Loucy (cell line): ENCODE measurements at regions not wholly inside any gene's neighbourhood (a gene's known extent, or its start where the extent isn't known, plus 50 kb on each side); places are given as distances from the start of the nearest gene placed in this dataset.

Source experiments
- H2AFZ ChIP-seq: fragments of 200-600 bp; sonication (generic); 2 replicates; pipeline ENCODE4 v1.6.0; 2016; ENCODE audit warnings: antibody characterized with exemption, mild to moderate bottlenecking, low read length, moderate library complexity
- H3F3A ChIP-seq: fragments of 200-600 bp; 2 replicates; pipeline ENCODE4 v1.6.0; 2016; ENCODE audit warnings: antibody characterized with exemption, low read depth, mild to moderate bottlenecking
- H3K27me3 ChIP-seq: fragments of 200-600 bp; sonication (generic); 2 replicates; pipeline ENCODE4 v1.6.1; 2014; ENCODE audit warnings: low read length, mild to moderate bottlenecking; ENCODE audit not compliant: insufficient read depth, poor library complexity, severe bottlenecking
- H3K36me3 ChIP-seq: fragments of 200-600 bp; sonication (generic); 2 replicates; pipeline ENCODE4 v1.6.1; 2016; ENCODE audit warnings: low read length; ENCODE audit not compliant: insufficient read depth
- H3K4me1 ChIP-seq: fragments of 200-600 bp; sonication (generic); 2 replicates; pipeline ENCODE4 v1.5.1; 2014; ENCODE audit warnings: low read length, mild to moderate bottlenecking; ENCODE audit not compliant: insufficient read depth, poor library complexity, severe bottlenecking
- H3K4me2 ChIP-seq: fragments of 200-600 bp; sonication (generic); 2 replicates; pipeline ENCODE4 v1.6.0; 2014; ENCODE audit warnings: antibody characterized with exemption, low read length, low read depth, mild to moderate bottlenecking; ENCODE audit not compliant: poor library complexity, severe bottlenecking
- H3K4me3 ChIP-seq: fragments of 200-600 bp; sonication (generic); 2 replicates; pipeline ENCODE4 v1.5.1; 2014; ENCODE audit warnings: low read length, mild to moderate bottlenecking, mixed read lengths; ENCODE audit not compliant: poor library complexity, severe bottlenecking
- H3K79me2 ChIP-seq: fragments of 200-600 bp; sonication (generic); 2 replicates; pipeline ENCODE4 v1.6.1; 2014; ENCODE audit warnings: low read length; ENCODE audit not compliant: insufficient read depth
- H3K9ac ChIP-seq: fragments of 200-600 bp; sonication (generic); 2 replicates; pipeline ENCODE4 v1.6.0; 2014; ENCODE audit warnings: mild to moderate bottlenecking, low read depth, low read length, moderate library complexity; ENCODE audit not compliant: poor library complexity, severe bottlenecking
- H3K9me2 ChIP-seq: fragments of 200-600 bp; sonication (generic); replicated peaks from 2 replicates; pipeline ENCODE4 v1.6.1; 2016; ENCODE audit warnings: low read depth, low read length, mixed read lengths
- H3K9me3 ChIP-seq: fragments of 200-600 bp; sonication (generic); 2 replicates; pipeline ENCODE4 v1.6.1; 2014; ENCODE audit warnings: mild to moderate bottlenecking, antibody characterized with exemption, low read length, low read depth; ENCODE audit not compliant: insufficient read depth
- H4K20me1 ChIP-seq: fragments of 200-600 bp; sonication (generic); 2 replicates; pipeline ENCODE4 v1.6.0; 2014; ENCODE audit warnings: antibody characterized with exemption, low read length, mild to moderate bottlenecking; ENCODE audit not compliant: insufficient read depth, poor library complexity, severe bottlenecking
- EZH2phosphoT487 ChIP-seq: fragments of 200-600 bp; IDR thresholded peaks from 2 replicates; pipeline ENCODE4 v1.6.1; 2018; ENCODE audit warnings: antibody characterized with exemption, mild to moderate bottlenecking, moderate library complexity, borderline replicate concordance
- TF ChIP-seq, protein P1 (sequence below): fragments of 200-600 bp; sonication (generic); conservative IDR thresholded peaks from 2 replicates; pipeline ENCODE4 v1.5.1; 2014; ENCODE audit warnings: mild to moderate bottlenecking, antibody characterized with exemption, low read length

- H3K9me3 ChIP-seq: no peaks in the 10 kb centered on the region
- H3F3A ChIP-seq: no peaks in the 10 kb centered on the region
- no peak overlapping the region for H3K9ac ChIP-seq
- H3K27me3 ChIP-seq: no peaks in the 10 kb centered on the region
- no peak overlapping the region for H3K4me3 ChIP-seq
- no peak overlapping the region for H3K4me2 ChIP-seq
- no peak overlapping the region for H2AFZ ChIP-seq
- H3K4me1 ChIP-seq: no peaks in the 10 kb centered on the region
- TF ChIP-seq EZH2phosphoT487: no peak
- TF ChIP-seq, protein P1, sequence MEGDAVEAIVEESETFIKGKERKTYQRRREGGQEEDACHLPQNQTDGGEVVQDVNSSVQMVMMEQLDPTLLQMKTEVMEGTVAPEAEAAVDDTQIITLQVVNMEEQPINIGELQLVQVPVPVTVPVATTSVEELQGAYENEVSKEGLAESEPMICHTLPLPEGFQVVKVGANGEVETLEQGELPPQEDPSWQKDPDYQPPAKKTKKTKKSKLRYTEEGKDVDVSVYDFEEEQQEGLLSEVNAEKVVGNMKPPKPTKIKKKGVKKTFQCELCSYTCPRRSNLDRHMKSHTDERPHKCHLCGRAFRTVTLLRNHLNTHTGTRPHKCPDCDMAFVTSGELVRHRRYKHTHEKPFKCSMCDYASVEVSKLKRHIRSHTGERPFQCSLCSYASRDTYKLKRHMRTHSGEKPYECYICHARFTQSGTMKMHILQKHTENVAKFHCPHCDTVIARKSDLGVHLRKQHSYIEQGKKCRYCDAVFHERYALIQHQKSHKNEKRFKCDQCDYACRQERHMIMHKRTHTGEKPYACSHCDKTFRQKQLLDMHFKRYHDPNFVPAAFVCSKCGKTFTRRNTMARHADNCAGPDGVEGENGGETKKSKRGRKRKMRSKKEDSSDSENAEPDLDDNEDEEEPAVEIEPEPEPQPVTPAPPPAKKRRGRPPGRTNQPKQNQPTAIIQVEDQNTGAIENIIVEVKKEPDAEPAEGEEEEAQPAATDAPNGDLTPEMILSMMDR: no peak
- no peaks in the 10 kb centered on the region for H3K36me3 ChIP-seq
- H3K9me2 ChIP-seq: no peaks in the 10 kb centered on the region
- no peaks in the 10 kb centered on the region for H3K79me2 ChIP-seq
- H4K20me1 ChIP-seq: no peaks in the 10 kb centered on the region
Observed at GRCh38 chr22:27340047-27340446, 461.5 kb downstream of the MN1 start.

GRCh38 chr22:27344546-27344945 is 457.0 kb downstream of the MN1 start:
- Histone ChIP-seq H3K9ac (no peak overlapping the region), H3K79me2 (no peaks in the 10 kb centered on the region), H3F3A (no peaks in the 10 kb centered on the region)

DNA sequence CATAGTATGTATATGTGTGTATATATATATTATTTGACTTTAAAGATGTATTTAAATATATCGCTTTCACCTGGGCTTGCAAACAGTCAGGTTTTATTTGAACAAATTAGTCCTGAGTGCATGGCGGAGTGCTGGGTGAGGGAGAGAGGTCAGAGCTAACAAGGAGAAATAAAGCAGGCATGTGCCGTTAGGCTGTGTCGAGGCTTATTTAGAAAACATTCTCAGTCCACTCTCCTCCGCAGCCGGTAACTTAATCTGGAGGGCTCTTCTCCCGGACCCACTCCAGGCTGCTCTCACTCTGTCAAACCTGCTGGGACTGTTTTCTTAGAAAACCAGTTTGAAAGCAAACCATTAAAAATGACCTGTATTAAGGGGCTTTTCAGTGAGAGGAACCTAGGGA is 455.9 kb downstream of the MN1 start:
- no peak overlapping the region for H2AFZ ChIP-seq

More at GRCh38 chr22:27344546-27344945, 457.0 kb downstream of the MN1 start:
- Histone ChIP-seq H3K9me2 (no peaks in the 10 kb centered on the region), H4K20me1 (no peaks in the 10 kb centered on the region), H3K4me1 (no peaks in the 10 kb centered on the region), H3K27me3 (no peaks in the 10 kb centered on the region), H3K36me3 (no peaks in the 10 kb centered on the region), H2AFZ (no peak overlapping the region), H3K4me2 (no peak overlapping the region), H3K9me3 (no peaks in the 10 kb centered on the region; the same call in 1 of the 2 replicates), H3K4me3 (no peak overlapping the region)
- TF ChIP-seq, protein P1: no peak
- TF ChIP-seq EZH2phosphoT487: no peak

More for the DNA sequence above, 455.9 kb downstream of the MN1 start:
- Histone ChIP-seq H3K4me2 (no peak overlapping the region), H3K79me2 (no peaks in the 10 kb centered on the region), H3K9me2 (no peaks in the 10 kb centered on the region), H3K9me3 (no peaks in the 10 kb centered on the region; the same call in 1 of the 2 replicates), H3F3A (no peaks in the 10 kb centered on the region), H3K27me3 (no peaks in the 10 kb centered on the region), H4K20me1 (no peaks in the 10 kb centered on the region), H3K9ac (no peak overlapping the region), H3K36me3 (no peaks in the 10 kb centered on the region), H3K4me1 (no peaks in the 10 kb centered on the region), H3K4me3 (no peak overlapping the region)
- TF ChIP-seq EZH2phosphoT487: no peak
- TF ChIP-seq, protein P1: no peak
